Suppressor macrophage treated with lipopolysaccharide for 4 hours (primary cell): ENCODE measurements at regions not wholly inside any gene's neighbourhood (a gene's known extent, or its start where the extent isn't known, plus 50 kb on each side); places are given as distances from the start of the nearest gene placed in this dataset.

Experiments used
- DNase-seq: peaks from one replicate; pipeline ENCODE4 v3.0.0-alpha.2; 2020

DNA sequence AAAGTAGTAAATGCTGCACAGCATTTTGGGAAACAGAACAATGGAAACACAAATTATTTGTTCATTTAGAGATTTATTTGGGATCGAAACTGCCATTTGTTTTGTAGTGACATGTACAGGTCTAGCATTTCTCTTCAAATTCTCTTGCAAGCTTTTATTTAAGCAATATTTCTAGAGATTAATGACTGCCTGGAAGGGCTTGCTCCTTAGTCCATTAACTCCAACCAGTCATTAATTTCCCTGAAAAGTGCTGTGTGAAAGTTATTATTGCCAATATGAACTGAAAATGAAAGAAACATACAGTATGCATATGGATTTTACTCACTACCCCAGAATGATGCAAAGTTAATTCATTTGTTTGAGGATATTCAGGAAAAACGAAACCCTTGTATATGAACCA lies 1349.6 kb upstream of the FLRT2 start:
- DNase-seq: no peak

DNA sequence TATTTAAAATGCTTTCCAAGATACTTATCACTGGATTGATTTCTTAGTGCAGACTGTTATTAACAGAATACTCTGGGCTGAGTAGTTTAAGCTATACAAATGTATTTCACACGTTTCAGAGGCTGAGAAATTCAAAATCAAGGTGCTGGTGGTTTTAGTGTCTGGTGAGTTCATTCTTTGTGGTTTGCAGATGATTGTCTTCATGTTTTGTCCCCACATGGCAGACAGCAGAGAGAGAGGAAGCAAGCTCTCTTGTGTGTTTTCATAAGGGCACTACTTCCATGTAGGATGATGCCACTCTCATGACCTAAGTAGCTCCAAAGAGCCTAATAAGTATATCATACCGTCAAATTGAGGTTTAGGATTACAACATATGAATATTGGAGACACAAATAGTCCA lies 1348.9 kb upstream of the FLRT2 start:
- no peak for DNase-seq

- no peak for DNase-seq
These were observed 1334.4 kb upstream of the FLRT2 start for GRCh38 chr14:84195514-84195913.

DNA sequence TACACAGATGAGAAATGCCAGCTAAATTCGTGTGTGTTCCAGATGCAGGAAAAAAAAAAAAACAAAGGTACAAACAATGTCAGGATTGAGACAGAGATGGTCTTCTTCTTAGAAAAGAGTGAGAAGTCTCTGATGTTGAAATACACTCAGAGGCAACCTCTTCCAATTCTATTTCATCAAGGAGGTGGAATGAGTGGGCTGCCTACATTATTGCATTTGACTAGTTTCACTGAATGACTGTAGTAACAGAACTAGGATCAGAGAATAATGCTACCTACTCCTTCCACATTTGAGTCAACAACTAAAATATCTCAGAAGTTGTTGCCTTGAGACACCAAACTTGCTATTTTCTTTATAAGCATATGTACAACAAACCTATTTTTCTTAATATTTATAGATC lies 1332.2 kb upstream of the FLRT2 start:
- no peak for DNase-seq

- no peak for DNase-seq
These were observed 1327.5 kb upstream of the FLRT2 start for GRCh38 chr14:84202486-84202885.

DNA sequence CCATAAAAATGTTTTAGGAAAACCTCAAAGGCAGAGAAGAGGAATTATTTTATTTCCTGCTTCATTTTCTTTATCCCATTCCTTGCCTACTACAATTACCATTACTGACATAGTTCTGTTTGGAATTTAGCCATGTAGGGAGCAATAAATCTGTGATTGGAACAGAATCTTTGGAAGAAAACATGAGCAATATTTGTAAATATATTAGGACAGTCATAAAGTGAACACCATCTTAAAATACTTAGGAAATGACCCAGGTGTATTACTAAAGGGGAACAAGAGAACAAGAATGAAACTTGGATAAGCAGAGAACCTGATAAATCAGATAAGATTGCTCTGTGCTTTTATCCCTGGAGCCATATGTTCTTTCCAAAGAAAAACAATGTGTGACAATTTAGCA lies 1326.0 kb upstream of the FLRT2 start:
- no peak for DNase-seq

DNA sequence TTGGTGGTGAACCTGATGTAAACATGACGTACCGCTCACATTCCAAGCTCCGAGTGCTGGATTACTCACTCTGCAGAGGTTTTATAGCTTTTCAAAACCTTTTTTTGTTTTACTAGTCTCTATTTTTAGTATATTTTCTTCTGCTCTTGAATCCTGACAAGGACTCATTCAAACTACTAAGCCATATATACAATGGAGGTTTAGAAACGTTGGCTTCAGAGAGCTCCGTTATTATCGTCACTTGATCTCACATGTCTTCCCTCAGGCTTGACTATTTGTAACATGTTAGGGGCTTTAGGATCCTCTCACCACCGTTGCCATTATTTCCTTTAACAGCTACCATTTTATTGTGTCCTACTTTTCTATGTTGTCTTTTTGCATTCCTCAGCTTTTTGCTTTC lies 1321.5 kb upstream of the FLRT2 start:
- DNase-seq: no peak

GRCh38 chr14:84209031-84209430 lies 1320.9 kb upstream of the FLRT2 start:
- no peak for DNase-seq

DNA sequence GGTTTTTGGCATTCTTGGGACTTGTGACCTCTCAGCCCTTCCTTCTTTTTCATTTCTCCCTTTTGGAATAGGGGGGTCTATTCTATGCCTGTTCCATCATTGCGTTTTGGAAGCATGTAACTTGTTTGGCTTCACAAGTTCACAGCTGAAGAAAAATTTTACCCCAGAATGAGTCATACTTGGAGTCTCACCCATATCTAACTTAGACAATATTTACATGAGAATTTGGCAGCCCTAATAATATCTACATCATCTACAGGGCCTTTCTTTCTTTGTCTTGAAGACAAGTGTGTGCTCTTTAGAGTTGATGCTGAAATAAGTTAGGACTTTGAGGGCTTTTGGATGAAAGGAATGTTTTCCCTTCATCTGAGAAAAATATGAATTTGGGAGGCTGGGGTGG lies 1312.9 kb upstream of the FLRT2 start:
- DNase-seq: no peak

GRCh38 chr14:84225268-84225667 lies 1304.7 kb upstream of the FLRT2 start:
- no peak for DNase-seq

DNA sequence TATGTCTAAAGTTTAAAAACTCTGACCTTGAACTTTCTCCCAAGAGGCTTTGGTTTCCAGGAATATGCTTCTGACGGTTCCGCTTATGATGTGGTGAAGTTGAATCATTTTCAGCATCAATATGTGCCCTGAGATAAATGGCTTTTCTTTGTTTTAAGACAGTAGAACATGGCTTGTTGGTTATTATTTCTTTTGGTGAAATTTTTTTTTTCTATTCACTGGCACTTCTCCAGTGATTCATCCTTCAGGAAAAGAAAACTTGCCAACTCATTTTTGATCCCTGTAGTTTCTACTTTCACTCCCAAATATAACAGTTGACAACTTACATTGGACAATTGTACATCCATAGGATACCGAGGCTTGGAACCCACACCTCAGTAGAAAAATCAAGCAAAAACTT lies 1301.2 kb upstream of the FLRT2 start:
- no peak for DNase-seq

GRCh38 chr14:84234281-84234680 lies 1295.7 kb upstream of the FLRT2 start:
- no peak for DNase-seq

DNA sequence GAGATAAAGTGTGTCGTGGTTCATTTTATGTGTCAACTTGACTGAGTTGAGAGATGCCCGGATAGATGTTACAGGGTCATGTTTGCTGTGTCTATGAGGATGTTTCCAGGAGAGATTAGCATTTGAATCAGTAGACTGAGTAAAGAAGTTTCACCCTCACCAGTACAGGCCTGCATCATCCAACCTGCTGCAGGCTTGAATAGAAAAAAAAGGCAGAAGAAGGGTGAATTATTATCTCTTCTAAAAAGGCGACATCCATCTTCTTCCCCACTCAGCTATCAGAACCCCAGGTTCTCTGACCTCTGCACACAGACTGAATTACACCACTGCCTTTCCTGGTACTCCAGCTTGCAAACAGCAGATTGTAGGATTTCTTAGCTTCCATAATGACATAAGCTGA lies 1293.7 kb upstream of the FLRT2 start:
- no peak for DNase-seq

DNA sequence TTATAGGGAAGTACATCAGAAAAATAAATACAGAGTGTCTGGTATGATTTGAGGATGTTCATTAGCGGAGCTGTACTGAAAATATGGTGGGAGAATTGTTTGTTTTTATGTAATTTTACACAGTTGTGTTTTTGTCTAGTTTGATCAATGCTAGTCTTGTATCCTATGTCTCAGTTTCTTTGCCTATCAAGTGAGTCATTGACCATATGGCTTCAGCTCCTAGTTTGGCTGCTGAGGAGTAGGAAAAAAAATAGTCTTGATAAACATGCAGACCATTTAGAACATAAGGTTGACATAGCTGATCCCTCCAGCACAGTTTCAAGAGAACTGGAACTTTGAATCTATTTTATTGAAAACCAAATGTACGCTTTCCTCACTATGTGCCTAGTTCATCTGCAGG lies 1292.1 kb upstream of the FLRT2 start:
- no peak for DNase-seq

DNA sequence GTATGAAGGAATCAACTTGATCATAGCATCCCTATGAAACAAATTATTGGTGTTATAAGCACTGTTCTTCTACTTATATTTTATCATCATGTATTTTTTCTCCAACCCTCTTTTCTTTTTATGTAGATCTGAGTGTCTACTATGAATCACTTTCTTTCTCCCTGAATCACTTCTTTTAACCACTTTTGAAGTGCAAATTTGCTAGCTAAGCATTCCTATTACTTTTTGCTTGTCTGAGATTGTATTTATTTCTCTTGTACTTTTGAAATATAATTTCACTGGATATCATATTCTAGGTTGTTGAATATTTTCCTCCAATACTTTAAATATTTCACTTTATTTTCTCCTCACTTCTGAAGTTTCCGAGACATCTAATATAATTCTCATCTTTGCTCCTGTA lies 1282.3 kb upstream of the FLRT2 start:
- no peak for DNase-seq

DNA sequence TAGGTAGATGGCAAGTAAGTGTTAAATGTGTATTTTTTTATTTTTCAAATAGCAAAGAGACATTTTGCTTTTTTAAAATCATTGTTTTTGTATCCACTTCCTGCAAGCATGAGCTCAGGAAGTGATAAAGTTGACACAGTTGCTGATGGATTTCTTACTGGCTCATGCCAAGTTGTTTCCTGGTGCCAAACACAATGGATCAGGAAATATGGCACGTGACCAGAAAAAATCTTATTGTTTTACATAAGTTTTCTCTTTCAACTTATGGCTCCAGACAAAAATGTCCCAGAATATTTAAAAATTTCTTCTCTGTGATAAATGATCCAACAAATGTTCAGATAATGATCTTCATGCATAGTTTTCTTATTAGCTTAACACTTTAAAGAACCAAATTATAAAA lies 1279.1 kb upstream of the FLRT2 start:
- DNase-seq: no peak

DNA sequence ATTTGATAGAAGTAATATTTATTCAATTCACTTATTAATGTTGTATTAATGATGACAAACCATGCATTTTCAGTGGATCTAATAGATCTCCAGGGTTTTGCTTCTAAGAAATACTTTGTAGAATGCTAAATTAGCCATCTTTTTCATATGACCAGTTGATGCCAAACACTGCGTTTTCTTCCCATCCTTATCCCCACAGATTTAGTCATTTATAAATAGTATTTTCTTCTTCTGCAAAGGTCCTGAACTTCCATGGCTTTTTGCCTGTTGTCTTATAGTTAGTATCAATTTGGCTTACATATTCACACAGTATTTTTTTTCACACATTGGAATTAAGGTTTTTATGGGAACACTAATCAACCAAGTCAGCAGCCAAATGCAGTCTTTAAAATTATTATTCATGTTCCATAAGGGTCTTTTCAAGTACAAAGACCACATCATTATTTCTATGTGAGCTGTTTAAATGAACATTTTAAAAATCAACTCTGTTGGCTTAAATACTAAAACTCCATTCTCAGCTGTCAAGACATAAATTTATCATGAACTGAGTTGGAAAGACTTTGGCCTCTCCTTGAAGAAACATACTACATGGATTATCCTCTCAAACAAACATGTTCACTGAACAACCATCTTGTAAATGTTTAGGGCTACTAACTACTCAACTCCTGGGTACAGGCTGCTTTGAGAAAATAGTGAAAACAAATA lies 1278.4 kb upstream of the FLRT2 start:
- DNase-seq: no peak

- no peak for DNase-seq
These were observed 1277.2 kb upstream of the FLRT2 start for GRCh38 chr14:84252706-84253105.

- DNase-seq: no peak
These were observed 1276.6 kb upstream of the FLRT2 start for GRCh38 chr14:84253326-84253725.

- DNase-seq: no peak
These were observed 1275.7 kb upstream of the FLRT2 start for GRCh38 chr14:84254290-84254689.

DNA sequence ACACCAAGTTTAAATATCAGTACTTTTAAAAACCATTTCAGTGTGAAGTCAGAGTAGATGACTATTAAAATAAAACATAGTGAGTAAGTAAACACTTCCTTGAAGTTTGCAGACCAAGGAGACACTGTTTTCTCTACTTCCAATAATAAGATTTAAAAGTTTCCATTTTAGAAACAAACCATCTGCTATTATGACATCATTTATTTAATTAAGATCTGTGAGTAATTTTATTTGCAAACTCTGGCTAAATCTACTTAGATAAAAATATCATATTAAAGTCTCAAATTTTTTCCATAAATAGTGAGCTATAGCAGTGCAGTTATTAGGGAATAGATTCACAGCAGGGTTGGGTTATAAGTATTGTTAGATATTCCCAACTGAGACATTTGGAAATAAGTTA lies 1267.0 kb upstream of the FLRT2 start:
- DNase-seq: no peak

DNA sequence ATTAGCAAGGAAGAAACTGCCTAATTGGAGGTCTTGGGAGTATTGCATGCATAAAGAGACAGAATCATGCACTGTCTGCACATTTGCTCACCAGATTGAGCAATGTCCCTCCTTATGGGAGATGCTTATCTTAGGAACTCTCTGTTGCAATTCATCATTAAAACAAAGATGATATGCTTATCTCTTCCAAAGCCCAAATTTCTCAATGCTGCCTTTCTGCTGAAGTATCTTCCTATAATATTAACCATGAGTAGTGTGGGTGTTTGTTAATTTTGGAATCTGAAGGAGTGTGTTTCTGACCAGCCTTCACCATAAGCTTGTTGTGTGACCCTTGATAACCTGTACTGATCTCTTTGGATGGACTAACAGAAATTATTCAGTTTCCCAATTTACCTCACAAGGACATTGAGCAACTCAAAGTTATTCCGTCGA lies 1257.6 kb upstream of the FLRT2 start:
- DNase-seq: no peak

GRCh38 chr14:84273181-84273580 lies 1256.8 kb upstream of the FLRT2 start:
- no peak for DNase-seq

- DNase-seq: no peak
These were observed 1247.3 kb upstream of the FLRT2 start for GRCh38 chr14:84282618-84283017.

DNA sequence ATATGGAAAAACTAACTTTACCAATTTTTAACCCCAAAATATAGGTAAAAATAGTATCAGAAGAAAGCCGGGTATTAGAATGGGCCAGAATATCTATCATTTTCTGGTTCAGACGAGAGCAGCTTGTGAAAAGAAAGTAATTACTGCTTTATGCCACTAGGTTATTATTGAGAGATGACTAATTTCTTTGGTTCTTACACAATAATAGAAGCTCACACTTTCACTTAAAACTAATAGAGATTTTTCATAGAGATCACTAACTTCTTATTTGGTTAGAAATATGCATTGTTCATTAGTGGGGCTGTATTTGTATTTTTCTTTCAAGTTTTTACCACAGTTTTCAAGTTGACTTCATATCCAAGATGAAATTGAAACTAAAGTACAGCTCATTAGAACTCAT lies 1241.2 kb upstream of the FLRT2 start:
- DNase-seq: no peak
